HepG2 (cell line): ENCODE measurements at regions not wholly inside any gene's neighbourhood (a gene's known extent, or its start where the extent isn't known, plus 50 kb on each side); places are given as distances from the start of the nearest gene placed in this dataset.

Experiments
- ATAC-seq: fragments of 200-7000 bp; cut with Tn5 transposase; 3 replicates; pipeline ENCODE4 v1.9.1; 2020; ENCODE audit warnings: mild to moderate bottlenecking, moderate library complexity
- BruUV-seq: library from RNA; stranded (reverse); fragments of 400-500 nt; replicated peaks from 2 replicates; lab custom pipeline; 2021; lab: Mats Ljungman, UMichigan
- CTCF ChIA-PET: fragments of 300-600 bp; formaldehyde crosslinking; extraction: SDS; loops from one replicate; lab custom pipeline; 2021; ENCODE audit warnings: low total read pairs, inconsistent platforms, low intra/inter-chr PET ratio; lab: Yijun Ruan, JAX
- POLR2A ChIA-PET: fragments of 350-600 bp; sonication (Branson Sonifier 250); formaldehyde crosslinking; loops from one replicate; lab custom pipeline; 2020; ENCODE audit warnings: antibody characterized with exemption, inconsistent platforms; lab: Yijun Ruan, JAX
- DNase-seq: peaks from one replicate; pipeline ENCODE4 v3.0.0-alpha.2; 2015; ENCODE audit warnings: low spot score
- FAIRE-seq: peaks from 3 replicates; lab custom pipeline; 2011; peaks lifted over from hg19 to GRCh38; lab: Jason Lieb, UNC
- H2AFZ ChIP-seq: one replicate; pipeline ENCODE4 v1.6.1; 2011; ENCODE audit warnings: low read length, inconsistent platforms
- H3K27ac ChIP-seq: fragments of 300-600 bp; 3 replicates; pipeline ENCODE4 v1.8.0; 2011; ENCODE audit warnings: mixed run types, mild to moderate bottlenecking, mixed read lengths, low read length, inconsistent platforms; ENCODE audit not compliant: insufficient read depth; ENCODE audit errors: extremely low read length
- H3K27me3 ChIP-seq, 2 experiments: fragments of 200-600 bp in 1 of 2; 2 replicates in 1 of 2; 3 replicates in 1 of 2; pipeline versions ENCODE4 v1.6.0 to v1.8.0; 2011; ENCODE audit warnings: low read length in 2 of 2, mild to moderate bottlenecking in 2 of 2, moderate library complexity in 2 of 2, inconsistent platforms in 1 of 2; ENCODE audit not compliant: insufficient read depth in 2 of 2, control insufficient read depth in 1 of 2
- H3K36me3 ChIP-seq, 2 experiments: fragments of 200-600 bp in 1 of 2; replicated peaks in 1 of 2; 2 replicates in 1 of 2; 3 replicates in 1 of 2; pipeline versions ENCODE4 v1.5.1 to v1.8.0; 2011; ENCODE audit warnings: low read length in 2 of 2, inconsistent platforms in 1 of 2; ENCODE audit not compliant: insufficient read depth in 2 of 2, control insufficient read depth in 1 of 2
- H3K4me1 ChIP-seq: 2 replicates; pipeline ENCODE4 v1.5.1; 2012; ENCODE audit warnings: low read length, inconsistent platforms; ENCODE audit not compliant: insufficient read depth
- H3K4me2 ChIP-seq: 2 replicates; pipeline ENCODE4 v1.6.0; 2011; ENCODE audit warnings: low read depth, low read length, inconsistent platforms
- H3K4me3 ChIP-seq, 3 experiments: fragments of 200-600 bp in 1 of 3; sonication (generic), shearing (Covaris generic) in 1 of 3; replicated peaks in 1 of 3; 2 replicates each; pipeline ENCODE4 v1.5.1; 2011 to 2016; ENCODE audit warnings: low read length in 3 of 3, inconsistent platforms in 2 of 3, low read depth in 2 of 3, mild to moderate bottlenecking in 2 of 3, control low read depth in 1 of 3, mixed read lengths in 1 of 3; ENCODE audit not compliant: insufficient read depth in 1 of 3
- H3K79me2 ChIP-seq: one replicate; pipeline ENCODE4 v1.6.1; 2011; ENCODE audit warnings: low read length, inconsistent platforms; ENCODE audit not compliant: insufficient read depth
- H3K9ac ChIP-seq: 2 replicates; pipeline ENCODE4 v1.6.0; 2011; ENCODE audit warnings: mild to moderate bottlenecking, low read depth, low read length, inconsistent platforms; ENCODE audit not compliant: insufficient read depth
- H3K9me3 ChIP-seq: 2 replicates; pipeline ENCODE4 v1.5.1; 2012; ENCODE audit warnings: mild to moderate bottlenecking, low read length
- H4K20me1 ChIP-seq: 2 replicates; pipeline ENCODE4 v1.6.0; 2011; ENCODE audit warnings: inconsistent platforms, mild to moderate bottlenecking, low read length, moderate library complexity; ENCODE audit not compliant: insufficient read depth
- GPN1 ChIP-seq: sonication (generic); formaldehyde crosslinking; IDR thresholded peaks from 2 replicates; pipeline ENCODE4 v1.5.1; 2020; ENCODE audit warnings: missing genetic modification reagents, borderline replicate concordance
- PATZ1 ChIP-seq: sonication (generic); formaldehyde crosslinking; IDR thresholded peaks from 2 replicates; pipeline ENCODE4 v1.4.0; 2020; ENCODE audit warnings: missing genetic modification reagents
- ZNF724P ChIP-seq: sonication (generic); formaldehyde crosslinking; IDR thresholded peaks from 2 replicates; pipeline ENCODE4 v1.8.0; 2022; ENCODE audit warnings: missing genetic modification reagents, borderline replicate concordance
- WGBS: methylation state at CpG from one replicate; pipeline ENCODE4 v1.1.6; 2017; ENCODE audit warnings: low lambda C conversion rate; 5-methylcytosine and 5-hydroxymethylcytosine counted together
- in situ Hi-C: cut with HindIII; loops from 2 replicates; pipeline ENCODE4 v1.10.0; 2017; ENCODE audit warnings: low pct_unique_long_range_greater_than_20kb; ENCODE audit not compliant: extremely low pct_ligation_motif_present
- intact Hi-C: fragments of 100-400 bp; cut with micrococcal nuclease; formaldehyde crosslinking; loops from one replicate; pipeline ENCODE4 v1.10.0; 2022; ENCODE audit not compliant: unreplicated experiment
- TF ChIP-seq, protein P1 (sequence below): sonication (generic); formaldehyde crosslinking; IDR thresholded peaks from 2 replicates; pipeline ENCODE4 v1.9.0; 2022; ENCODE audit warnings: low read depth, missing genetic modification reagents

- TF ChIP-seq PATZ1 (CRISPR knock-in tag) = no peak
- TF ChIP-seq ZNF724P (CRISPR knock-in tag) = no peak
These were observed 1094.0 kb upstream of the B3GALT2 start (continued) for GRCh38 chr1:194280463-194280862.

DNA sequence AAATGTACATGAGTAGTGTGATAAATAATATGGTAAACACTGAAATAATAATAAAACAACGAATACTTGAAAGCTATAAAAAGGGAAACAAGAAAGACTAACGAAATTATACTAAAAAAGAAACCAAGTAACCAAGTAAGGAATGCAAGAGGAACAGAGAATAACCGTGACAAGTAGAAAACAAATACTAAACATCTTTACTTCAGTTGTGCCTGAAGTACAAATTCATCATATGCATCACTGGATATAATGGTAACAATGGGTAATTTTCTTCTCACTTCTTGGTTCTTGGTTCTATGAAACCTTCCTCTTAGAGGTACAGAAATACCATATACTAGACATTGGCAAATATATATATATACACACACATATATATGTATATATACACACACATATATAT is 1093.6 kb upstream of the B3GALT2 start:
- 3% methylated on average over 3 of the region's 3 CpGs for WGBS
- Histone ChIP-seq H3K4me3 (no peak overlapping the region), H3K79me2 (no peaks in the 10 kb centered on the region), H3K27ac (no peak overlapping the region), H4K20me1 (no peaks in the 10 kb centered on the region), H3K9ac (no peak overlapping the region), H2AFZ (no peak overlapping the region), H3K9me3 (no peaks in the 10 kb centered on the region), H3K4me1 (no peaks in the 10 kb centered on the region), H3K4me2 (no peak overlapping the region), H3K36me3 (no peaks in the 10 kb centered on the region), H3K27me3 (no peaks in the 10 kb centered on the region)
- TF ChIP-seq, protein P1, sequence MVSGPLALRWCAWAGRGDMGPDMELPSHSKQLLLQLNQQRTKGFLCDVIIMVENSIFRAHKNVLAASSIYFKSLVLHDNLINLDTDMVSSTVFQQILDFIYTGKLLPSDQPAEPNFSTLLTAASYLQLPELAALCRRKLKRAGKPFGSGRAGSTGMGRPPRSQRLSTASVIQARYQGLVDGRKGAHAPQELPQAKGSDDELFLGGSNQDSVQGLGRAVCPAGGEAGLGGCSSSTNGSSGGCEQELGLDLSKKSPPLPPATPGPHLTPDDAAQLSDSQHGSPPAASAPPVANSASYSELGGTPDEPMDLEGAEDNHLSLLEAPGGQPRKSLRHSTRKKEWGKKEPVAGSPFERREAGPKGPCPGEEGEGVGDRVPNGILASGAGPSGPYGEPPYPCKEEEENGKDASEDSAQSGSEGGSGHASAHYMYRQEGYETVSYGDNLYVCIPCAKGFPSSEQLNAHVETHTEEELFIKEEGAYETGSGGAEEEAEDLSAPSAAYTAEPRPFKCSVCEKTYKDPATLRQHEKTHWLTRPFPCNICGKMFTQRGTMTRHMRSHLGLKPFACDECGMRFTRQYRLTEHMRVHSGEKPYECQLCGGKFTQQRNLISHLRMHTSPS = no peak
- no peak for TF ChIP-seq GPN1 (CRISPR knock-in tag)
- DNase-seq (no peak), FAIRE-seq (no peak), ATAC-seq (no peak)
- POLR2A ChIA-PET = no interaction called here
- BruUV-seq = no TSS peak
- in situ Hi-C loops = no loop called here
- CTCF ChIA-PET = no interaction called here
- intact Hi-C loops = no loop called here
